Suprapubic skin (tissue), 4 donors: ENCODE measurements at regions not wholly inside any gene's neighbourhood (a gene's known extent, or its start where the extent isn't known, plus 50 kb on each side); places are given as distances from the start of the nearest gene placed in this dataset.

ENCODE experiments used
- CTCF ChIP-seq, 2 donors: fragments of 200-600 bp in 1 of 2; fragments of 450-650 bp in 1 of 2; sonication (generic) in 1 of 2; IDR thresholded peaks; one replicate each; pipeline ENCODE4 v1.5.1; 2016 to 2019; ENCODE audit warnings: antibody characterized with exemption in 2 of 2, mild to moderate bottlenecking in 1 of 2, moderate library complexity in 1 of 2
- POLR2A ChIP-seq, 2 donors: fragments of 450-650 bp; IDR thresholded peaks; one replicate each; pipeline ENCODE4 v1.6.1; 2017; ENCODE audit warnings: antibody characterized with exemption in 2 of 2, mild to moderate bottlenecking in 2 of 2, moderate library complexity in 2 of 2
- POLR2AphosphoS5 ChIP-seq, 3 donors: sonication (generic); formaldehyde crosslinking; IDR thresholded peaks; one replicate each; pipeline ENCODE4 v1.6.1; 2017; ENCODE audit warnings: antibody characterized with exemption in 3 of 3

GRCh38 chr5:174794931-174795672 is 70.7 kb downstream of the MSX2 start:
- no peak for TF ChIP-seq CTCF (IDR thresholded peaks at IDR 0.05)
- TF ChIP-seq POLR2AphosphoS5 (IDR thresholded peaks at IDR 0.05) = no peak
- TF ChIP-seq POLR2A (IDR thresholded peaks at IDR 0.05) = no peak
